SU-DHL-6 (cell line): ENCODE measurements at regions not wholly inside any gene's neighbourhood (a gene's known extent, or its start where the extent isn't known, plus 50 kb on each side); places are given as distances from the start of the nearest gene placed in this dataset.

Source experiments
- EZH2phosphoT487 ChIP-seq: fragments of 200-600 bp; sonication (generic), shearing (Covaris generic); conservative IDR thresholded peaks from 2 replicates; pipeline ENCODE4 v1.6.1; 2018; ENCODE audit warnings: mild to moderate bottlenecking, antibody characterized with exemption, low read length, moderate library complexity, mixed read lengths
- TF ChIP-seq, protein P1 (sequence below): fragments of 200-600 bp; sonication (generic); IDR thresholded peaks from one replicate; pipeline ENCODE4 v1.5.1; 2017; ENCODE audit warnings: antibody characterized with exemption, mild to moderate bottlenecking, low read length, moderate library complexity; ENCODE audit not compliant: insufficient read depth, poor library complexity, severe bottlenecking

DNA sequence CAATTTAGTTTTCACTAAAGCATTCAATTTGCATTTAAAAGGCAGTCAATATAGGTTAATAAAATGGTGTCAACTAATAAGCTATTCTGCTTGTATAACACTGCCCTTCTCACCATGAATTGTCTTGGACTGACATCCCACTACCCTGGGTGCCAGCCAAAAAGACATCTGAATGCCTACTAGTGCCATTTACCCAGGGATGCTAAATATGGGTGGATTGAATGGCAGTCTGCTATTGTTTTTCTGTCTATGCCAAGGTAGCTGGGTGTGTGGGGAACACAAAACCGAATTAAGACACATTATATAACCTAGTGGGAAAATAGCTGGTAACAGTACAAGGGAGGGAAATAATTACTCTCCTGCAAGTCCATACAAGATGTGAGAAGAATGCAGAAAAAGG, 240.0 kb upstream of the CFAP20DC start:
- TF ChIP-seq, protein P1, sequence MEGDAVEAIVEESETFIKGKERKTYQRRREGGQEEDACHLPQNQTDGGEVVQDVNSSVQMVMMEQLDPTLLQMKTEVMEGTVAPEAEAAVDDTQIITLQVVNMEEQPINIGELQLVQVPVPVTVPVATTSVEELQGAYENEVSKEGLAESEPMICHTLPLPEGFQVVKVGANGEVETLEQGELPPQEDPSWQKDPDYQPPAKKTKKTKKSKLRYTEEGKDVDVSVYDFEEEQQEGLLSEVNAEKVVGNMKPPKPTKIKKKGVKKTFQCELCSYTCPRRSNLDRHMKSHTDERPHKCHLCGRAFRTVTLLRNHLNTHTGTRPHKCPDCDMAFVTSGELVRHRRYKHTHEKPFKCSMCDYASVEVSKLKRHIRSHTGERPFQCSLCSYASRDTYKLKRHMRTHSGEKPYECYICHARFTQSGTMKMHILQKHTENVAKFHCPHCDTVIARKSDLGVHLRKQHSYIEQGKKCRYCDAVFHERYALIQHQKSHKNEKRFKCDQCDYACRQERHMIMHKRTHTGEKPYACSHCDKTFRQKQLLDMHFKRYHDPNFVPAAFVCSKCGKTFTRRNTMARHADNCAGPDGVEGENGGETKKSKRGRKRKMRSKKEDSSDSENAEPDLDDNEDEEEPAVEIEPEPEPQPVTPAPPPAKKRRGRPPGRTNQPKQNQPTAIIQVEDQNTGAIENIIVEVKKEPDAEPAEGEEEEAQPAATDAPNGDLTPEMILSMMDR: no peak
- TF ChIP-seq EZH2phosphoT487: no peak
